Heart right ventricle (tissue), 16 donors: ENCODE measurements at regions not wholly inside any gene's neighbourhood (a gene's known extent, or its start where the extent isn't known, plus 50 kb on each side); places are given as distances from the start of the nearest gene placed in this dataset.
"Not testable (repeated sequence)": the region's sequence is repeated elsewhere in the genome, so short reads cannot be mapped to it uniquely, and the experiment has no call there.

Experiments
- ATAC-seq, 8 donors: fragments of 200-7000 bp; cut with Tn5 transposase; one replicate each; pipeline ENCODE4 v1.9.1; 2020; ENCODE audit warnings: mild to moderate bottlenecking in 8 of 8, moderate library complexity in 8 of 8, moderate number of reproducible peaks in 1 of 8
- DNase-seq, 2 donors: peaks; one replicate each; pipeline ENCODE4 v3.0.0-alpha.2; 2020
- H3K27ac ChIP-seq, 10 donors: fragments of 200-600 bp; sonication (generic) in 2 of 10; one replicate each; pipeline versions ENCODE4 v1.5.0 to v1.8.0; 2020 to 2022; ENCODE audit warnings: mild to moderate bottlenecking in 3 of 10
- H3K27me3 ChIP-seq, 7 donors: fragments of 200-600 bp; one replicate each; pipeline ENCODE4 v1.8.0; 2021 to 2022; ENCODE audit warnings: mild to moderate bottlenecking in 2 of 7
- H3K36me3 ChIP-seq, 9 donors: fragments of 200-600 bp; sonication (generic) in 1 of 9; one replicate each; pipeline versions ENCODE4 v1.5.0 to v1.8.0; 2020 to 2022; ENCODE audit warnings: mild to moderate bottlenecking in 2 of 9
- H3K4me1 ChIP-seq, 9 donors: fragments of 200-600 bp; sonication (generic) in 1 of 9; one replicate each; pipeline versions ENCODE4 v1.5.0 to v1.8.0; 2020 to 2022; ENCODE audit warnings: mild to moderate bottlenecking in 4 of 9
- H3K4me3 ChIP-seq, 10 donors: fragments of 200-600 bp; sonication (generic) in 2 of 10; one replicate each; pipeline versions ENCODE4 v1.5.0 to v1.8.0; 2020 to 2022; ENCODE audit warnings: mild to moderate bottlenecking in 7 of 10, moderate library complexity in 2 of 10
- H3K9me3 ChIP-seq, 11 donors: fragments of 200-600 bp in 10 of 11; sonication (generic) in 2 of 11; one replicate each; pipeline versions ENCODE4 v1.5.0 to v1.8.0; 2013 to 2022; ENCODE audit warnings: mild to moderate bottlenecking in 2 of 11, control low read depth in 1 of 11, moderate library complexity in 1 of 11
- CTCF ChIP-seq, 9 donors: fragments of 200-600 bp; sonication (generic) in 2 of 9; IDR thresholded peaks; one replicate each; pipeline versions ENCODE4 v1.5.0 to v1.8.0; 2021 to 2022; ENCODE audit warnings: antibody characterized with exemption in 9 of 9, mild to moderate bottlenecking in 5 of 9, moderate library complexity in 1 of 9
- WGBS, 2 donors: extraction: QIAGEN DNeasy Blood & Tissue Kit; methylation state at CpG; one replicate each; pipeline ENCODE4 v1.1.7; 2013; ENCODE audit warnings: inconsistent platforms in 1 of 2; 5-methylcytosine and 5-hydroxymethylcytosine counted together
- intact Hi-C, 10 donors: fragments of 100-400 bp; cut with DNase I; formaldehyde crosslinking; loops; one replicate each; pipeline versions ENCODE4 v1.11.1 to v1.14.2; 2022
- donor health status: Arrhythmogenic right ventricular cardiomyopathy.
- donor health status: ischemic (EF 13 %, LVEDD 7.1; RV severe dilation, severe dysfunction).
- donor health status: healthy with polysubstance abuse.
- donor health status: DM: no; HTN: yes; CAD: no.
- donor health status: DM: no; HTN: no; CAD: no.
- donor health status: ischemic (EF 25% LVEDD 6.9; RV normal size, moderate dysfunction).
- donor health status: ischemic (EF 25% LVEDD 5.7; RV mildly dilated, moderate dysfunction).
- donor health status: healthy.
- donor health status: DM: yes; HTN: yes; CAD: no.
- donor health status: Ischemic cardiomyopathy.
- donor health status: ischemic (EF 35%, LVEDD 5.7; RV mildly dilated, moderate dysfunction).
- donor health status: nonischemic (EF 11% LVEDD 7.7; RV severe dilation, severe dysfunction).
- donor health status: DM: yes; HTN: yes; CAD: no.
- donor health status: PGD.
- donor health status: ischemic (EF 29% LVEDD 5.4; RV normal size, mild dysfunction).
- donor health status: nonischemic (EF 23%, LVEDD 6.1; RV moderate dilation, normal function).

- DNase-seq, intact Hi-C loops: not testable (repeated sequence)
- 89 to 90% methylated on average over 6 of the region's 6 CpGs for WGBS, 2 donors
These were observed 82.7 kb downstream of the TFRC start for GRCh38 chr3:195999176-195999575.

GRCh38 chr3:195996314-195996713 lies 85.6 kb downstream of the TFRC start:
- H3K27me3 ChIP-seq, ATAC-seq, intact Hi-C loops, H3K4me1 ChIP-seq, H3K27ac ChIP-seq, DNase-seq, H3K9me3 ChIP-seq, H3K4me3 ChIP-seq, H3K36me3 ChIP-seq: not testable (repeated sequence)
- WGBS, 2 donors = 80 to 89% methylated on average over 9 of the region's 18 CpGs

More at GRCh38 chr3:195999176-195999575, 82.7 kb downstream of the TFRC start:
- not testable (repeated sequence) for H3K36me3 ChIP-seq, H3K27me3 ChIP-seq, ATAC-seq, H3K9me3 ChIP-seq, H3K4me1 ChIP-seq, H3K27ac ChIP-seq, H3K4me3 ChIP-seq

- H3K9me3 ChIP-seq, H3K4me3 ChIP-seq, H3K36me3 ChIP-seq, H3K27me3 ChIP-seq, intact Hi-C loops, ATAC-seq, H3K4me1 ChIP-seq, H3K27ac ChIP-seq: not testable (repeated sequence)
- 24 to 32% methylated on average over 13 to 14 of the region's 14 CpGs for WGBS, 2 donors
- peak in 1 of 2 donors; percentile 56 for DNase-seq
- TF ChIP-seq CTCF (IDR thresholded peaks at IDR 0.05) = peak in 5 of 9 donors; percentile 19 to 39 (median 37)
These were observed 86.0 kb upstream of the TNK2 start for GRCh38 chr3:195994343-195994742.

- ATAC-seq, H3K27me3 ChIP-seq, H3K9me3 ChIP-seq, H3K27ac ChIP-seq, H3K36me3 ChIP-seq, H3K4me3 ChIP-seq, H3K4me1 ChIP-seq, intact Hi-C loops, DNase-seq: not testable (repeated sequence)
- 85 to 91% methylated on average over 11 of the region's 11 CpGs for WGBS, 2 donors
These were observed 85.3 kb upstream of the TNK2 start for GRCh38 chr3:195993671-195994070.

GRCh38 chr3:195992956-195993595 lies 84.7 kb upstream of the TNK2 start:
- H3K4me1 ChIP-seq = peaks cover 0 to 11% (median 3%) of the 10 kb centered on the region in 9 donors

GRCh38 chr3:195991986-195992385 lies 83.6 kb upstream of the TNK2 start:
- ATAC-seq, H3K27ac ChIP-seq, H3K9me3 ChIP-seq, H3K36me3 ChIP-seq, H3K4me3 ChIP-seq, intact Hi-C loops, DNase-seq, H3K27me3 ChIP-seq: not testable (repeated sequence)
- peaks cover 0 to 11% (median 3%) of the 10 kb centered on the region in 9 donors for H3K4me1 ChIP-seq
- 87 to 91% methylated on average over 9 of the region's 12 CpGs for WGBS, 2 donors

More at GRCh38 chr3:195992956-195993595, 84.7 kb upstream of the TNK2 start:
- H3K36me3 ChIP-seq, H3K4me3 ChIP-seq, H3K27me3 ChIP-seq, DNase-seq, intact Hi-C loops, ATAC-seq, H3K9me3 ChIP-seq, H3K27ac ChIP-seq: not testable (repeated sequence)
- WGBS, 2 donors = 93 to 96% methylated on average over 15 to 19 of the region's 20 CpGs

GRCh38 chr3:195991243-195991642 lies 82.9 kb upstream of the TNK2 start:
- DNase-seq, H3K27me3 ChIP-seq, H3K9me3 ChIP-seq, ATAC-seq, H3K27ac ChIP-seq, intact Hi-C loops, H3K4me3 ChIP-seq, H3K36me3 ChIP-seq: not testable (repeated sequence)
- H3K4me1 ChIP-seq = peaks cover 0 to 11% (median 3%) of the 10 kb centered on the region in 9 donors
- 86 to 88% methylated on average over 12 of the region's 12 CpGs for WGBS, 2 donors

- H3K27me3 ChIP-seq, H3K36me3 ChIP-seq, H3K9me3 ChIP-seq, DNase-seq, intact Hi-C loops: not testable (repeated sequence)
- peaks cover 0 to 11% (median 3%) of the 10 kb centered on the region in 9 donors for H3K4me1 ChIP-seq
- H3K4me3 ChIP-seq = peak overlapping the region; percentile 52 to 94 (median 74)
- H3K27ac ChIP-seq = peak overlapping the region; percentile 77 to 95 (median 90)
- peak in 4 of 8 donors; percentile 0 to 18 (median 3) for ATAC-seq
- WGBS, 2 donors = 45% methylated on average over 7 of the region's 7 CpGs
These were observed 82.5 kb upstream of the TNK2 start for GRCh38 chr3:195990841-195991174.
